HuH-7 (cell line): ENCODE measurements at regions not wholly inside any gene's neighbourhood (a gene's known extent, or its start where the extent isn't known, plus 50 kb on each side); places are given as distances from the start of the nearest gene placed in this dataset.

Experiments
- DNase-seq: peaks from one replicate; pipeline ENCODE4 v3.0.0; 2011; ENCODE audit warnings: low spot score

DNA sequence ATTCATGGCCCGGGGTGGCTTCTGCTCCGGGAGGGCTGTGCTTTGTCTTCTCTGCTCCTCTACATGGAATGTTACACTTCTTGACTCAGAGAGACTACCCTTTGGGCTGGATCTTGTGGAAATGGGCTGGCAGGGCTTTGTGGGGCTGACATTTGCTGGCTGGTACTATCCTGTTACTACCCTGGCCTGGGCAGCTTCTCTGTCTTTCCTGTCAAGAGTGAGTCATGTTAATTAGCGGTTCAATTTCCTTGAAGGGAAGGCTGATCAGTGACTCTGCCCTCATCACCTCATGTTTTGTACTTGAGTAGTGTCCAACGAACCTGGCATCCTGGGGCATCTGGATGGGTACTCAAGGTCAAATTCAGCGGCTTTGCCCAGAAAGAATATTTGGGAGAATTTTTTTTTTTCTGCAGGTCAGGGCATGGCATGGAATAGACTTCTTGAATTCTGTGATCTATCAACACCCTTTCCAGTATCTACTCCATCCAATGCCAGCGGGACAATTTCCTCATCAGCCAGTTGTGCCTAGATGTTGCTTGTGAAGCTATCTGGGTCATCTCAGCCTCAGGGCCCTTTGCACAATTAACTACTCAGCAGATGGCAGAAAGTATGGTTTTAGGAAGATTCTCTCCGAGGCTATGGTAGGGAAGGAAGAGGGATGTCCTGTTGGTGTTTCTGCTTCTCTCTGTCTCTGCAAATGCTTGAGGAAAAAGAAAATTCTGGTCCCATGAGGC lies 140.5 kb upstream of the PLET1 start:
- no peak for DNase-seq

DNA sequence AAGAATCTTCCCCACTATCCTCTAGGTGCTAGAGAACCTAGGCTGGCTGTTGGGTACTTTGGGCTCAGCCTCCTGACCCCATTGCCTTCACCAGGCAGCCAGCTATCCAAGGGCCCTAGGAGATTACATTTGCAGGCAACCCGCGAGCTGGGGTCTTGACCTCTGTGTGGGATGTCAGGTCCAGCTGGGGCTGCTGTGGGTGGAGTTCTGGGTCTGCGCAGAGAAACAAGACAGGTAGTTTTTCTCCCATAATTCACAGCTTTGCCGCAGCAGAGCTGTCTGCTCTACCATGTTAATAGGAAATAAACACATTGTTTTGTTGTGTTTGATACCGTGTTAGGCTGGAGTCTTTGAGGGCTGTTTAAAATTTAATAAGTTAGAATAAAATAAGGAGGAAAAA lies 142.8 kb upstream of the PLET1 start:
- DNase-seq = no peak

DNA sequence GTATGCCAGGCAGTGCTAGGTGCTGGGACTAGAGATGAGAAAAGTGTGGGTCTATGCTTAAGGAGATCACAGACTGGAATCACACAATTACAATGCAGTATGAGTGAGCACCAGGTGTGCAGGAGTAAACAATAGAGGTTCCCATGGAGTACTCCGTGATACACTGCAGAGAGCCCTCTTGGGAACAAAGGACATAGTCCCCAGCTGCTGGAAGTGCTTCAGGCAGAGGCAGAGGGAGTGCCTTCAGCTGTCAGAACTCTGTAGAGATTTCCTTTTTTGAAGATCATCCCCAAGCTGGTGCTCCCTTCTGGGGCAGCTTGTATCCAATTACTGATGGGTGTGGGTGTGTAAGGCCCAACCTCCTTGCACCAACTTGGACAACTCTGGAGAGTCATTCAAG lies 143.5 kb upstream of the PLET1 start:
- no peak for DNase-seq

DNA sequence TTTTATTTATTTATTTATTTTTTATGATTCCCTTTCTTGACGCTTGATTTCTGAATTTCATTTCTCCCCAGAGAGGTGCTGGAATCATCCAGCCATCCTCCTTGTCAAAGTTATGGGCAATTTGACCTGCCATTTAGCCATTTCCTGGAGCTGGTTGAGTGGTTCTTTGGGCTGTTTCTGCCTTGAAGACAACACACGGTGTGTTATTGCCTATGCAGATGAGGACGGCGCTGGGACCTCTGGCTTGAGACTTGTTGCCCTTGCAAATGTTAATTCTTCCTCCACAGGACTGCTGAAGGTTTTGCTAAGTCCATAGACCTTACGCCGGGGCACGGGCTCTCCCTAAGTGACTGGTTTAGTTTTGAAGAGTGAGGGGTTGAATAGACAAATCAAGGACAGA lies 147.9 kb upstream of the PLET1 start:
- DNase-seq = no peak

DNA sequence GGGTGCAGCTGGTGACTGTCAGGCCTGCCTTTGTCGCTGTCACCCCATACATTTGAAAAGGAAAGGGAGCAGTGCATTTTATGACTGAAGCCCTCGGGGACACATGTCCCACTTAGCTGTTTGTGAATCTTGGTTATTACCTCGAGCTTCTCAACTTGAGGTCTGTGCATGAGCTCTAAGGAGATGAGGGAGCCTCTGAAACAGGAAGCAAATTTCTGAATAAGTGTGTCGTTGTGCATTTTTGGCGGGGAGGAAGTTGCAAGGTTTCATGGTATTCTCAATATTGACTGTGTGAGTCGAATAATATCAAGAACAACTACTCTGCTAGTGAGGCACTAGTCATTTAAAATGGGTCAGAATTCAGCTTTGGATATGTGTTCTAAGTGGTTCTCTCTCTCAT lies 149.7 kb upstream of the PLET1 start:
- no peak for DNase-seq

DNA sequence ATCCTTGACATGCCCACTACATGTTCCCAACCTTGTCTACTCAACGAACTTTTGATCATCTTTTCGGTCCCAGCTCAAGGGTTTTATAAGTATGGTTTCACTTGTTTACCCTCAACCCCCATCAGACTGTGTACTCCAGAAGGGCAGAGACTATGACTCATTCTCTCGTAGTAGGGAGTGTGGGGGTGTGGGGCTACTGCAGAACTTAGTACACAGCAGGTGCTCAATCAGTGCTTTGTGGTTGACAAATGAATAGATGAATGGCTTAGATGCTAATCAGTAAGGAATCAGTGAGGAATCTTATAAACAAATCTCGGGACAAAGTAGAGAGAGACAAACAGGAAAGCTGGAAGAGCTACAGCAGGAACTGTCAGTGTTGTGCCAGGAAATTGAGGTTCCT lies 151.7 kb upstream of the PLET1 start:
- no peak for DNase-seq

DNA sequence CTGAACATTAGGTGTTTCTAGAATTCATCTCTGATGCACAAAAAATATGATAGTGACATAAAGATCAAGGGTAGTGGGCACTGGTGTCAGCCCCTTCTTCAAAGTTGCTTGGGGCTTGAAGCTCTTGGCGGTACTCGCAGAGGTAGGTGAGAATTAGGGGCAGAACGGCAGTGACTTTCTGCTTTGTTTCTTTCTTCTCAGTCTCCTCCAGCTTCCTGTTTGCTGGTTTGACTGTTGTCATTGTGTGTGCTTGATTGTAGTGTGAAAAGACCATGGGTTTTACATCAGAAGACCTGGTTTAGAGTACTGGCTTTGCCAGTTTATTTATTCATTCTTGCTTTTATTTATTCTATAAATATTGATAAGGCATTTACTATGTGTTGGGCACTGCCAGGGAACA lies 156.7 kb upstream of the PLET1 start:
- DNase-seq = no peak

DNA sequence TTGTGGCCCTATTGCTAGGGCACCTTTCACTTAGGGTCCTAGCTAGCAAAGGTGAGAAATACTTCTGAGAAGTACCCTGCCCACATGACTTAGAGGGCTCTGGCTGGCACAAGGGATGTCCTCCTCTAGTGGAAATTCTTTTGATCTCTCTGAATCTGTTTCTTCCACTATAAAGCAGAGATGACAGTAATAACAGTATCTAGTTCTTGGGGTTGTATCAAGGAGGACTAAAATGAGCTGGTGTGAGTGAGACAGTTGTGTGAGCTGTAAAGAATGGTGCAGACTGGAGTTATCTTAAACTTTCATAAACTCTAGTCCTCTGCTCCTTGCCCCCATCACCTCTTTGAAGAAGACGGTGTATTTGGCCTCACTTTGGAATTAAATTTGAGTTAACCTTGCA lies 157.8 kb upstream of the PLET1 start:
- no peak for DNase-seq

DNA sequence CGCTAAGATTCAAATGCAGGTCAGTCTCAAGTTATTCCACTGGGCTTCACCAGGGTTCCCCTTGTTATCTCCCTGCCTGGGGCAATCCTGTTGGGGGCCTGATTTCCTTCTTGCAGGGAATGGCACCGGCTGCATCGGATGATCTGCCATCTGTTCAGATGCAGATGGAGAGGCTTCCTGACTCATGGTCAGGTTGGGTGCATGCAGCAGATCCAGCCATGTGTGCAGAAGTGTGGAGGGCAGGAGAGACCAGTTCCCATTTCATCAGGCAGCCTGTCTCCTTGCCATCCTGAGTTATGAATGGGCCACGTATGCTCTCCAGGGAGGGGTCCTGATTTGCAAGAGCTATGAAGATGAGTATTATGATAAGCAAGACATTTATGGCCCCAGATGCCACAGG lies 161.2 kb upstream of the PLET1 start:
- no peak for DNase-seq

DNA sequence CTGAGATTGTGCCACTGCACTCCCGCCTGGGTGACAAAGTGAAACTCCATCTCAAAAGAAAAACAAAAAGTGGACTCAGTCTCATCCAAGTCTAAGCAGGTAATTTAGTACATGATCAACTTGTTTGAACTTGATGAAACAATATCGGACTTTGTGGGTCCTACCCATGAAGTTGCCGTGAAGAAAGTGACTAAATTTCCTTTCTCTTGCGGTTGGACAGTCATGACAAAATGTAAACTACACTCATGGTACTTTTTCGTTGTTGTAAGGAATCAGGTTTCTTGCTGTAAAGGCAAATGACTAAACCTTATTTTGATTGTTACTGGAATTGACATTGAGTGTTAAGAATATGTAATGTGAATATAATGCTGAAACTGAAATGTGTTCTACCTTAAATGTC lies 164.5 kb upstream of the PLET1 start:
- no peak for DNase-seq

DNA sequence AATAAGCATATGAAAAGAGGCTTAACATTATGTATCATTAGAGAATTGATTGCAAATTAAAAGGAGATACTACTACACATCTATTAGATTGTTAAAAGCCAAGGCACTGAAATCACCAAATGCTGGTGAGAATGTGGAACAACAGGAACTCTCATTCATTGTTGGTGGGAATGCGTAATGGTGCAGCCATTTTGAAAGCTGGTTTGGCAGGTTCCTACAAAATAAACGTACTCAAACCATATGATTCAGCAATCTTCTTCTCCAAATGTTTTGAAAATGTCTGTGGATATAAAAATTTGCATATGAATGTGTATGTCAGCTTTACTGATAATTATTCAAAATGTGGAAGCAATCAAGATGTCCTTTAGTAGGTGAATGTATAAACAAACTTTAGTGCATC lies 176.4 kb upstream of the PLET1 start:
- no peak for DNase-seq

DNA sequence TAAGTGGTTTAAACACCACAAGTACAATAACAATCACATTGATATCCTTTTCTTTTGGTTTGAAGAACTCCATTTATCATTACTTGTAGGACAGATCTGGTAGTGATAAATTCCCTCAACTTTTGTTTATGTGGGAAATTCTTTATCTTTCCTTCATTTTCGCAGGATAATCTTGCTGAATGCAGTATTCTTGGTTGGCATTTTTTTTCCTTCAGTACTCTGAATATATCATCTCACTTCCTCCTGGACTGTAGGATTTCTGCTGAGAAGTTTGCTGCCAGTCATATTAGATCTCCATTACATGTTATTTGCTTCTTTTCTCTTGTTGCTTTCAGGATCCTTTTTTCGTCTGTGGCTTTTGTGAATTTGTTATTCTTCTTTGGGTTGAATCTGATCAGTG lies 179.0 kb upstream of the PLET1 start:
- no peak for DNase-seq

DNA sequence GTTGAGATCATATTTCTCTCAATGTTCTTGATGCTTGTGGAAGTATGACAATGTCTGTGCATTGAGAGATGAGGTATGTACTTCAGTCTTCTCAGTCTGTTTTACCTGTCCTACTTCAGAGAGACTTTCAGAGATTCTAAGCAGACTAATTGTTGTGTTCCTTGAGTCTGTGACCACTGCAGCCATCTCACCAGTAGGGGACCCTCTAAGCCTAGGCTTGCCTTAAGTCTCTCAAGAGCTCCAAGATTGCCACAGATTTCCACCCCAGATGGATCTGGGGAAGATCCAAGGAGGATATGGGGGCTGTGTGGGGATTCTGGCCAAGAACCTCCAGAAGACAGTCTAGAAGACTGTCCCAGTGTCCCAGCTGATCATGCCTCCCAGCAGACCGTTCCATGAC lies 179.9 kb upstream of the PLET1 start:
- peak; percentile 6 for DNase-seq

DNA sequence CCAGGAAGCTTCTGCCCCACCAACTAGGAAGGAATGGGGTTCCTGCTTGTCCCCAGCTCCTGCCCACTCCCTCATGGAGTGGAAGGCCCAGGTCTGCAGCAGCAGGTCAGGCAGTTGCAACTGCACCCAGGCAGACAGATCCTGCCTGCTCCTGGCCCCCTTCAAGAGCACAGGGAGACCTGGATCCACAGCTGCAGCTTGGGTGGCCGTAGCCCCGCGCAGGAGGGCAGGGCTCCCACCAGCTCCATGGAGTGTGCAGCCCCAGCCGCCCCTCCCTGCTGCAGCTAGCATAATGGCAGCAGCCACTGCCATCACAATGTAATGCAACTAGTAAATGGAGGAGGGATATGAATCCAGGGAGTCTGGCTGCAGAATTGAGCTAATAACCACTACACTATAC lies 187.5 kb upstream of the PLET1 start:
- DNase-seq = no peak

DNA sequence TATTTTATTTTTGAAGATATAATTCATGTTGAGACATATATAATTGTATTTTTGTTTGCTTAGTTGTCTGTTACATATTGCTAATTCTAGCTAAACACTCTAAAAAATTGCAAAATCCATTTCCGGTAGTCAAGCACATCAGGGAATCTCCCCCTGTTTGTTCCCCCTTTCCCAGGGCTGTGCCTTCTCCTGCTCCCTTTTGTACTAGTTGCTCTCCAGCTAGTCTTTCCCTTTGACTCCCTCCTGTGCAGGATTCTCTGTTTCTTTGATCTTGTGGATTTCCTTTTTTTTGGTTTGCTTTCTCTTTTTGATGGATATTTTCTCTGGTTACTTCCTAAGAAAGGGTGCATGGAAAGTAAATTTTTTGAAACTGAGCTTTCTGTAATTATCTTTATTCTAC lies 188.1 kb upstream of the PLET1 start:
- DNase-seq = no peak

DNA sequence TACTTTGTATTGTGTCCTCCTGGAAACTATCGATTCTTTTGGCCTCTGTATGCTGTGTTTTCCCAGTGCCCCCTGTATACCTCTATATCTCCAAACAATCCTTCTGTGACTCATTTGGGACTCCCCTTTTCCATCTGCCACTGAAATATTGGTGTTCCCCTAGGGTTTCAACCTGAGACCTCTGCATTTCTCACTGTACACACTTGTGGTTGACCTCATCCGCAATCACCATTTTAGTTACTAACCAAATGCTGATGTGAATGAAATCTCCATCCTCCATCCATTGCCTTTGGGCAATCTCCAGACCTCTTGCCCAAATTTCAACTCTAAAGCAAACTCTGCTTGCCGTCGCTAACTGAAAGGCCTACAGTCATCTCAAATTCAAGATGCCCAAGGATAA lies 190.6 kb upstream of the PLET1 start:
- no peak for DNase-seq

DNA sequence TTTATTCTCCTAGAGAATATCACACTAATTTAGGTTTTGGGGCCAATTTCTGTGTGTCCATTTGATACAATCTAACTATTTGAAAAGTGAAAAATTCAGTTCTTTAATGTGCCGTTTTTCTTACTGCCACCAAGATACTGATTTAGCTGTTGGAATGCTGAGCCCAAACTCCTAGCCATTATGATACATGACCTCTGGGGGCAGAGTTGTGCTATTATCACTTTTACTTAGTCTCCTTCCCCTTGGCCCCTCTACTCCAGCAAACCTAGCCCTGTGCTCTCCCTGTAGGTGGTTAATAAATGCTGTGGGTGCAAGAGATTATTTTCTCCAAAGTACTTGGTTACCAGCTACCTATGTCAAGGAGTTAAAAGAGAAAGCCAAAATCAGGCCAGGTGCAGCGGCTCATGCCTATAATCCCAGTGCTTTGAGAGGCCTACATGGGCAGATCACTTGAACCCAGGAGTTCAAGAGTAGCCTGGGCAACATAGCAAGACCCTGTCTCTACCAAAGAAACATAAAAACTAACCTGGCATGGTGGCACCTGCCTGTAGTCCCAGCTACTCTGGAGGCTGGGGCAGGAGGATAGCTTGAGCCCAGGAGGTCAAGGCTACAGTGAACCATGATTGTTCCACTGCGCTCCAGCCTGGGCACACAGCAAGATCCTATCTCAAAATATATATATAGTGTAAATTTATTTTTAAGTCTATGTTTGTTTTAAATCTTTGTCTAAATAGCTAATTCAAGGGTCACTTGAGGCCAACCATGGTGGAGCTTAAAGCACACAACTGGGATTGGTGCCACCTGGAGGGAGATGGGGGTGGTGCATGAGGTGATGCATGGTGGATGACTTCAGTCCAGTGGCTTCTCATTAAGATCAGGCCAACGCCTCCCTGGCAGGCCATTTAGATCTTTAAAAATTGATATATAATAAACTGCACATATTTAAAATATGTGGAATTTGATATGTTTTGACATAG lies 193.2 kb upstream of the PLET1 start:
- DNase-seq = peak; percentile 58

DNA sequence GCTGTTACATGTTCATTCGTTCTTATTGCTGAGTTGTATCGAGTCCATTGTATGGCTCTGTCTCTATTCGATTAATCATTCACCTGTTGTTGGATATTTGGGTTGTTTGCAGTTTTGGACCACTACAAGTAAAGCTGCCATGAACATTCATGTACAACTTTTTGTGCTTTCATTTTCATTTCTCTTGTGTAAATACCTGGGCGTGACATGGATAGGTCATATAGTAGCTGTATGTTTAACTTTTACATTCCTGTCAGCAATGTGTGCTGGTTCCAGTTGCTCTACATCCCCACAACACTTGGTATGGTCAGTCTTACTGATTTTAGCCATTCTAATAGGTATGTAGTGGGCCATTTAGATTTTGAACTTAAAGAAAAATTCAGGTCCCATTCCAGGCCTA lies 194.2 kb upstream of the PLET1 start:
- no peak for DNase-seq

DNA sequence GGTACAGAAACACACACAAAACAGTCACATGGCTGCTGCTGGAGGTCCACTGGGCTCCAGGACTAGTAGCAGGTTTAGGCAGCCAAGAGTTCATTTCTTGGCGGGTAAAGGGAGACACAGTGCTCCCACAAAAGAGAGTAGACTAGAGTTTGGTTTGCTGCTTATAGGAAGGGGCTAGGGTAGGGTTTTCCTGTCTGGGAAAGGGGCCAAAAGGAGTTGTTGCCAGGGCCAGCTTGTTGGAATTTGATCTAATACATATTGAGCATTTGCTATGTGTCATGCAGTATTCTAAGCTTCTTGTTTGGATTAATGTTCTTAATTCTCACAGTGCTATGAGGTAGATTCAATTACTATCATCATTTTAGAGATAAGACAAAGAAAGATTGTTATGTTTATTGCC lies 195.1 kb upstream of the PLET1 start:
- DNase-seq = no peak

DNA sequence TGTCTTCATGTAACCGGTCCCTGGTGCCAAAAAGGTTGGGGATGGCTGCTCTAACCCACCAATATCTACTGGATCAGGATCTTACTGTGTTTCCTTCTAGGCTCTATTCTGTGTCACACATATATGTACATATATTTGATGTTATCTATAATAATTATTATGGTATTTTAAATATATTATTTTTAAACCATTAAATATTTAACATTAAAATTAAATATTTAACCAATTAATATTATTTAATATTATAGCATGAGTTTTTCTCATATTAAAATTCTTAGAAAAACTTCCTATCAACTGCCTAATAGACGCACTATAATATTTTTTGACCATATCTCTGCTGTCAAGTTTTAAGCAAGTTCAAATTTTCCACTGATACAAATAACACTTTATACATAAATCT lies 196.9 kb upstream of the PLET1 start:
- no peak for DNase-seq

DNA sequence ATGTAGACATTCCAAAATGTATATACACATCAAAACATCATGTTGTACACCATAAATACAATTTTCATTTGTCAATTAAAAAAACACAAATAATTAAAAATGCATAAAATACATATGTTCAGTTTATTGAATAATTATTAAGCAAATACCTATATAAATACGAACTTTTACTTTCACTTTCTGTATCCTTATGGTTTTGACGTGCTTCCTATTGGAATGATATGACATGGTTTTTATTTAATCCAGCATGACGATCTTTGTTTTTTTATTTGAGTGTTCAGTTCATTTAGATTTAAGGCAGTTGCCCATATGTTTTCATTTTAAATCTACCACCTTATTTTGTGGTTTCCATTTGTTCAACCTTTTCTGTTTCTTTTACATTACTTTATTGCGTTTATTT lies 198.3 kb upstream of the PLET1 start:
- no peak for DNase-seq

DNA sequence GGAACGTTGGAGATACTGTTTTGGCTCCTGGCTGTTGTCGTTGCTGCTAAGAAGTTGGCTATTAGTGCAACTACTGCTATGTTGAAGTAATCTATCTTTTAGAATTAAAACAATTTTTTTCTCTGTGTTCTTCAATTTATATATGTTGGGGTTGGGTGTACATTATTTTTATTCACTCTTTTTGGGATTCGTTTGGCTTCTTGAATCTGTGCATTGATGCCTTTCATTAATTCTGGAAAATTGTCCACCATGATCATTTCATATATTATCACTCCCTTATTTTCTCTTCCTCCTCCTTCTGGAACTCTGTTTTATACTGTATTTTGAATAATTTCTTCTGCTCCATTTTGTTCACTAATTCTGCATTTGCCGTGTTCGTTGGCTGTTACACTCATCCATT lies 199.5 kb upstream of the PLET1 start:
- no peak for DNase-seq

DNA sequence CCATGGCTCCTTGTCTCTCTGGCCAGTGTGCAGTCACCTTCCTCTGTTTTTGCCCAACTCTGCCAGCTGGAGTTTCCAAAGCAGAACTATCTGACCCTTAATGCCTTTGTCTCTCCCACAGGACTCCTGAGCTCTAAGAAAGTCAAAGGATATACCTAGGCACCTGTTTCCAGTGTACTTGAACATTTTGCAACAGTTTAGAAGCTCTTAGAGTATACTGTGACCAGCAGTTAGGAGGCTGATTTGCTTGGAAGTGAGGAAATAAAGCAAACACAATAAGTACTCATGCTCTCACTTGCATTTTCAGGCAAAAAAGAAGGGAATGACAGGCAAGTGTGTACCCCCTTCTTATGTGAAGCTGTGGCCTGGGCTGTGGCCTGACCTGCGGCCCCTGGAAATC lies 204.3 kb upstream of the PLET1 start:
- no peak for DNase-seq
